T47D (cell line): ENCODE measurements at regions not wholly inside any gene's neighbourhood (a gene's known extent, or its start where the extent isn't known, plus 50 kb on each side); places are given as distances from the start of the nearest gene placed in this dataset.
"Not testable (repeated sequence)": the region's sequence is repeated elsewhere in the genome, so short reads cannot be mapped to it uniquely, and the experiment has no call there.

Source experiments
- DNase-seq, 2 experiments: peaks; one replicate each; pipeline versions ENCODE4 v3.0.0 to v3.0.0-alpha.2; 2011 to 2012; ENCODE audit warnings: low read depth in 1 of 2, low spot score in 1 of 2
- JUND ChIP-seq: IDR thresholded peaks from 2 replicates; pipeline ENCODE4 v1.6.1; 2012; ENCODE audit warnings: low read depth
- in situ Hi-C: cut with HindIII; loops from 2 replicates; pipeline ENCODE4 v1.10.0; 2016; ENCODE audit warnings: low sequenced_read_pairs, low pct_unique_long_range_greater_than_20kb

GRCh38 chr13:44305286-44305685, 68.3 kb upstream of the SERP2 start:
- no peak for DNase-seq
- no peak for TF ChIP-seq JUND
- in situ Hi-C loops: no loop called here

- TF ChIP-seq JUND: no peak
- DNase-seq: no peak
- in situ Hi-C loops: no loop called here
These were observed 67.7 kb upstream of the SERP2 start for GRCh38 chr13:44305917-44306370.

- in situ Hi-C loops: no loop called here
- TF ChIP-seq JUND: no peak
- DNase-seq: no peak
These were observed 67.0 kb upstream of the SERP2 start for GRCh38 chr13:44306371-44307192.

- DNase-seq: no peak
- in situ Hi-C loops: no loop called here
- no peak for TF ChIP-seq JUND
These were observed 66.4 kb upstream of the SERP2 start for GRCh38 chr13:44307255-44307654.

- no peak for TF ChIP-seq JUND
- in situ Hi-C loops: no loop called here
- DNase-seq: no peak
These were observed 65.8 kb upstream of the SERP2 start for GRCh38 chr13:44307844-44308243.

GRCh38 chr13:44308352-44308751, 65.3 kb upstream of the SERP2 start:
- TF ChIP-seq JUND: no peak
- in situ Hi-C loops: no loop called here
- no peak for DNase-seq

GRCh38 chr13:44309794-44310757, 63.5 kb upstream of the SERP2 start:
- DNase-seq: no peak
- in situ Hi-C loops: no loop called here
- no peak for TF ChIP-seq JUND

- peak in 1 of 2 experiments; percentile 51 for DNase-seq
- in situ Hi-C loops: no loop called here
- TF ChIP-seq JUND: no peak
These were observed 62.4 kb upstream of the SERP2 start for GRCh38 chr13:44311011-44311780.

GRCh38 chr13:44312131-44312530, 61.5 kb upstream of the SERP2 start:
- in situ Hi-C loops: no loop called here
- TF ChIP-seq JUND: no peak
- no peak for DNase-seq

- DNase-seq: no peak
- in situ Hi-C loops: no loop called here
- no peak for TF ChIP-seq JUND
These were observed 60.6 kb upstream of the SERP2 start for GRCh38 chr13:44312834-44313551.

GRCh38 chr13:44313674-44314073, 60.0 kb upstream of the SERP2 start:
- no peak for DNase-seq
- in situ Hi-C loops: no loop called here
- no peak for TF ChIP-seq JUND

GRCh38 chr13:44314160-44314559, 59.5 kb upstream of the SERP2 start:
- in situ Hi-C loops, DNase-seq: not testable (repeated sequence)
